GM21423 (cell line): ENCODE measurements at regions not wholly inside any gene's neighbourhood (a gene's known extent, or its start where the extent isn't known, plus 50 kb on each side); places are given as distances from the start of the nearest gene placed in this dataset.

Experiments
- ATAC-seq: cut with Tn5 transposase; IDR thresholded peaks from one replicate; pipeline ENCODE4 v1.9.1; 2021; ENCODE audit warnings: mild to moderate bottlenecking, moderate library complexity; ENCODE audit not compliant: unreplicated experiment

DNA sequence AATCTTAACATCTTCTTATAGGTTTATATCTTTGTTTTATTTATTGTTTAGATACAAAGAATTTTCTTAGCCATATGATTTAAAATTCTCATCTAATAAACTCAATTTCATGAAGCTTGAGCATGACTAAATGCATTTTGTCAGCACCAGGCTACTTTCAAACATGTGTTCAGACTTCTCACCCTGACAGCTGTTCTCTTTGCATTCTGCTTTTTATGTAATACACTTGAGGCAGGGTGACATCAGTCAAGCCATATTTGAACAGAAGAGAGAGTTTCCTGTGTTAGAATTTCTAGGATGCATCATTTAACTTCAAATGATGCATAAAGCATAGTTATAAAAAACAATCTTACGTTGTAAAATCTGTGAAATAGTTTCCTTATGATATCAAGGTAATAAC is 1295.1 kb upstream of the PCDH20 start:
- ATAC-seq, result no peak

DNA sequence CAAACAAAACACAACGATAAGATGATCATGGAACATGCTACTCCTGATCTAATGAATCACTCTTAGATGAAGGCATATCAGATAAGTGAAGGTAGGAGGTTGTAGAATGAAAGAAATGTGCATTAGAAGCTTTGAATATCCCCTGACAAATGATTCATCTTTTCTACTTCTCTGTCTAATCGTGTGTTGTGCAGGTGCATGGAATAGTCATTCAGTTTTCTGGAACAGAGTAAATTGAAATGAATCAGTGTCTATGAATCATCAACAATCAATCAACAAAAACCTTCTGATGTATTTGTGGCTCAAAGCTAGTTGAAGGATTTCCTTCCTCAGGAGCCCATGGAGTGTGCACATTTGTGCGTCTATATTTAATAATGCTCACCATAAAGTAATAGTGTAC is 1290.4 kb upstream of the PCDH20 start:
- ATAC-seq, result no peak

DNA sequence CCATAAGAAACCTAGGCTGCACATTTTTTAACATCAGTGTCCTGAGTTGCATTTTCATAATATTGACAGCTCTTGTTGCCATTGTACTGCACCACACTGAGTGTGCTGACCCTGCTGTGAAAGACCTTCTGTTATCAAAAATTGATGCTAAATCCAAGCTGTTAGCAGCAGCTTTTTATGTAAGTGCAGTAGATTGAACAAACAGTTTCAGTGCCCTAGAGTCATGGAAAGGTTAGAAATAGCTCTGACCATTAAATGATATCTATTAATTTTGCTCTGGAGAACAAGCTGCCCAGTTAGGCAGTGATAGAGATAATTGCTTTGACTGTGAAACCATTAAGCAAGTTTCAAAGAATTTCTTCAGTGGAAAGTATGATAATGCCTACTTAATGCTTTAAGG is 1289.2 kb upstream of the PCDH20 start:
- no peak for ATAC-seq

DNA sequence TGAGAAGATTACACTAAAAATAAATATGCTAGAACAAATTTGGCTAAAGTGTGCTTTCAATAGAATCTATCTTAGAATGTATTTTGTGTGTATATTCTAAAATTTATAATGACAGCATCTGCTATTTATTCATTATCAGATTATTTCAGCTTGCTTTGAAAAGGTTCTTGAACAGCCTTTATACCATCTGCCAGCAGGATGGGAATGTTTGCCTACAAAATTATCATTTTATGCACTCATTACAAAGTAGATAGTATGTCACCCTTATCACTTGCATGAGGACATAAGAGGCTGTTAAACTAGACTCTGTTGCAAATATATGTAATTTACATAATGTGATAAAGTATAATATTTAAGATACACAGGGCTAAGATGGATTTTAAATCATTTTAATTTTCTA is 1286.9 kb upstream of the PCDH20 start:
- no peak for ATAC-seq

DNA sequence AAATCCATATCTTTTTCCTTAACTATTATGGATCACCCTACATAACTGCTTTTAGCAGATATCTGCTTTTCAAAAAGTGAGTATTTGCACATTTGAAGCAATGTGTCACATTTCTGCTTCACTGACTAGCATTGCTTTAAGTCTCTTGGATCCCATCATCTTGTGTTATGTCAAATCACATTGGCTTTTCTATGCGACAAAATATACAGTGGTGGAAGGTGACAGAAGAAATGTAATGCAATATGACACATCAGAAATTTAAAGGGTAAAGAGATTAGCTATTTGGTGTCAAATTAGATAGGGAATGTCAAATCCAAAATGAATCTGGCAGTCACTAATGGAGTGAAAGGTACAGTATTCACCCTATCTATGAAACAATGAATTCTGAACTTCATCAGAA is 1282.1 kb upstream of the PCDH20 start:
- ATAC-seq, result no peak

DNA sequence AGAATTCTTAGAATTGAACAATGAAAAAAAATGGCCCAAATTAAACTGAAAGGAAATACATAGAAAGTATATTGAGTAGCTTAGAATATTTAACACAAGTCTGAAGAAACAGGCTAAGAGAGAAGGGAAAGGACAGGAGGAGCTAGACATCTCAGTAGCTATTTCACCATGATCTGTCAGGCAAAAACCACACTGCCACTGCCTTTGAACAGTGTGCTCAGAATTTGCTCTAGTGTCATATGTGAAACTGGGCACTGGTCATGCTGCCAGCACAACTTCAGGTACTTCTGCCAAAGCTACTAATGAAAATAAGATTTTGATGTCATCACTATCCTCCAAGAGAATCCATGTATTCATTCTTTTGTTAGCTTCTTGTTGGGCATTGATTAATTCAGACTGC is 1280.8 kb upstream of the PCDH20 start:
- ATAC-seq, result no peak

DNA sequence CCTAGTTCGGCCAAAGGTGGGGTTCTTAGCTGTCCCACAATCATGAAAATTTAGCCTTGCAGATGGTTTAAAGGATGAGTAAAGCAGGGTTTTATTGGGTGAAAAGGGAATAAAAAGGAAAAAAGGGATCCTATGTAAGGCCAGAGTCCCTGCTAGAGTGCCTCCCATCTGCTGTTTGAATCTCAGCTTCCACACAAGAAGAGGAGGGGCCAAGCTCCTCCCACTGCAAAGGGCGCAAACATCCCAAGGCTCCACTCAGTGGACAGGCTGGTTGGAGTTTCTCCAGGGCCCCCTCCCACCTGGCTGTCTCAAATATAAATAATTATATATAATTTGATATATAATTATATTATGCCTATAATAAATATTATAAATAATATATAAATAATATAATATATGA is 1272.1 kb upstream of the PCDH20 start:
- ATAC-seq, result no peak

DNA sequence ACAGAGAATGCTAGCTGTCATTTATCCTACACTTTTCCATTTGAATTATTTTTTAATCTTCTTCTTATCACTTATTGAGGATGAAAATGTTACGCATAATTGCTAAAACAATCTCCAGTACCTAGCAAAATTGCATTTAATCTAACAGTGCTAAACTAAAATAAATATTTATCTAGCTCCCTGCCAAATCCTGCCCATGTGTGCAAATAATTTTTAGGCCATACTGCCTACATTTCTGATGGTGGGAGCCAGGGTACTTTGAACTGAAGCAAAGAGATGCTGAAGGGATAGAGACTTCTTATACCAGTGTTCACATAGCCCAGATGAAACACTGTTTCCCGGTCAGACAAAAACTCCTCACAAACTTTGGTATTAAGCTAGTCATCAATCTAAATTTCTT is 1268.7 kb upstream of the PCDH20 start:
- ATAC-seq, result no peak

DNA sequence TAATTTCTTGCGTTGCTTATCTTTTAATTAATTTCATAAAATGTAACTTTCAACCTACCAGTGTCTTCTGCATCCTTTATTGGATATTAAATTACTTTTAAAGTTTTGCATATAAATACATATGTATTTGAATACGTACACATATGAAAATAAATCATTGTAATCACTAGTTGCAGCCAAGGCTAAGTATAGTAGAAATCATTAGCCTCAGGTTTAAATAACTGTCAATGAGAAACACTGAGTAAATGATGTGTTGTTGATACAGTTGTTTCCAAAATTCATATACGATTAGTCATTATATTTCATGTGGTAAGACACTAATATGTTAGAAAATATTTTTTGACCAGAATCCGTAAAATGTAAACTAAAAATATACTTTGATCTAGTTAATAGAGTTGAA is 1267.1 kb upstream of the PCDH20 start:
- ATAC-seq, result no peak

DNA sequence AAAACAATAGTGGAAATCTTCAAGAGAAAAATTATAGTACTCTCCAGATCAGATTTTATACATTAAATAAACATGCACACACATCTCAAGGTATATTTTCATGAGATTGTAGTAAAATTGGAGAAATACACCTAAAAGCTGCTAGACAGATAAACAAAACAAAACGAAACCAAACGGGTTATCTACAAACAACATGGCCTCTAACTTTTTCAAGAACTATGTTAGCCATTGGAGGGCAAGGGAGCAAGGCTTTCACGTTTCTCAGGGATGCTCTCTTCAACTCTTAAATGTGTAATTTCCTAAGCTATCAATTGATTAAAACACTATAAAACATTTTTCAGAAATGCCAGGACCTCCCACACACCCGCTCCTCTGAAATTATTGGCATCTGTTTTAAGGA is 1262.4 kb upstream of the PCDH20 start:
- ATAC-seq, result no peak

DNA sequence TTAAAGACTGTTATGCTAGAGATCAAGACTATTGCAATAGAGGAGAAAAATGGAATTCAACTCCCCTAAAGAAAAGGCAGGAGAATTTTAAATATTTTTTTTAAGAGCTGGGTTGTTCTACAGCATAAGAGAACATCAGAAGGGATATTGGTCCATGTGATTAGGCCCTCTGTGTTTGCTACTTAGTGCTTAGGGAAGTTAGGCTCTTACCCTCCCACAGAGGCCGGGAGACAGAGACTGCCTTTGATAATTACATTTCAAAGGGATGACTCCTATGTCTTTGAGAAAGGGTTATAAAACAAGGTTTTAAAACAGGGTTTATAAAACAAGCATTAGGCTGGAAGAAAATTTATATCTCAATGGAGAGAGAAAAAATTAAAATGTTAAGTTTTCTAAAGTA is 1248.1 kb upstream of the PCDH20 start:
- no peak for ATAC-seq

DNA sequence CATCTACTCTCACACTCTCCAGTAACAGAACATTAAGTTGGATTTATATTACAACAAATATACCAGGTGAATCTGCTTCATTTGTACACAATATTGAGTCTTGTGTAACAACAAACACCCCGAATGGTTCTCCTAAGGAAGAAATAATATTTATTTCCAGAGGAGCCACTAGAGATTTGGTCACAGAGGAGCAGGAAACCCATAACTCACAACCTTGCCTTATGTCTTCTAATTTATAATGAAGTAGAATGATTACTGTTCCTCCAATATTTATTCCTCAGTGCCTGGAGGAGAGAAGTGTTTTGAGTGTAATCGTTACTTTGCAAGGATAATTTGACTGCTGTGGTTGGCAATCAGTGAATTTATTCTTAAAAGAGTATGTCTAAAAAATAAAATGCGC is 1243.7 kb upstream of the PCDH20 start:
- no peak for ATAC-seq

DNA sequence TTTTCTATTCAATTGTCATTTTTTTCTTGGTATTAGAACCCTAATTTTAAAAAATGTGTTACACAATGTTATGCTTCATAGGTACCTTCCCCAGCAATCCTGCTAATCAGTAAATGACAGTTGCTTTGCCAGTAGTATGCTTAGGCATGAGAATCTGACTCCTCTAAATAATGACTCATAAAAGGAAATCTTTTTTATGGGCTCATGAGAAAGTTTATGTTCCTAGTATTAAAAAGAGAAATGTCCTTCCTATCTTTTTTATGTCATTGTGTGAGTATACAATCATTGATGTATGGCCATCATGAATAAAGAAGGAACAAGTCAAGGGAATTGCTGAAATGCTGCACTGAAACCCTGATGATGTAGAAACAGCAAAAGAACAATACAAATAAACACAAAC is 1237.7 kb upstream of the PCDH20 start:
- no peak for ATAC-seq

DNA sequence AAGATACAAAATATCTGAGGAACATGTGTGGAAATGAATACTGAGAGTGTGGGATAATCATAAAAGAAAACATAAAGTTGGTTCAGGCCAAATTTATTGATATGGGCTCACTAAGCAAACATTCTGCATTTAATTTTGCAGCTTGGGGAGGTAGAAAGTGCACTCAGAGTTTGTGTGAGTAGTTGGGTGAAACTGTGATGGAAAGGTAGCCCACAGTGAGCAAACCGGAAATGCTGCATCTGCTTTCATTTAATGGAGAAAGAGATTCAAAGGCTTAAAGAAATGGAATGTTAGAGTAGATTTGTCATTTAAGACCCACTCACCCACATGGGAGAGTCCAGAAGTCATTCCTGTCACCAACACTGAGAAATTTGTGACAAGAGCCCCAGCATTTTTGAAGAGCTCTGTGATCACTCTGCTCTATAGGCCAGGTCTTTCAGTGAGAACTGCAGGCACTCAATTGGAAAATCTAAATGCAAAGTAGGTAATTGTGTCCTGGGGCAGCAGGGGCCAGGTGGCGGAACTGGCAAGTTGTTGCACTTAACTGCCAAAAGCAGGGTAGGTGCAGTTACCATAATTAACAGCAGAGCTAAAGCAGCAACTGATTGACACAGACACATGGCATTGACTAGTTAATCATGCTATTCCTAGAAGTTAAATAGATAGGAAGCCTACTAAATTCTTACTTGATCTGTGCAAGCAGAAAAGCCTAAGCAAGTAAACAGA is 1228.3 kb upstream of the PCDH20 start:
- ATAC-seq, result peak; percentile 42

DNA sequence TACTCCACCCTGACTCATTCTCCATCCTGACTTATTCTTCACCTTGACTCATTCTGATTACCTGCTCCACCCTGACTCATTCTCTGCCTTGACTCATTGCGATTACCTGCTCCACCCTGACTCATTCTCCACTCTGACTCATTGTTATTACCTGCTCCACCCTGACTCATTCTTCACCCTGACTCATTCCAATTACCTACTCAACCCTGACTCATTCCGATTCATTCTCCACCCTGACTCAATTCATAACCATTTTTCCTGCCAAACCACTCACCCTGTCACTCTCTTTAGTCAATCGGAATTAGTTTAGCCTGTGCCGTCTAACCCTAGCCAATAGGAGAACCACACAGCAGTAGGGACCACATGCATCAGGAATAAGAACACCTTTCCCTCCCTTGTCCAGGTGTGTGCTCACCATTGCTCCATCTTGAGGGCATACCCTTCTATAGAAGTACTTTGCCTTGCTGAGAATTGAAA is 1227.4 kb upstream of the PCDH20 start:
- ATAC-seq, result no peak

DNA sequence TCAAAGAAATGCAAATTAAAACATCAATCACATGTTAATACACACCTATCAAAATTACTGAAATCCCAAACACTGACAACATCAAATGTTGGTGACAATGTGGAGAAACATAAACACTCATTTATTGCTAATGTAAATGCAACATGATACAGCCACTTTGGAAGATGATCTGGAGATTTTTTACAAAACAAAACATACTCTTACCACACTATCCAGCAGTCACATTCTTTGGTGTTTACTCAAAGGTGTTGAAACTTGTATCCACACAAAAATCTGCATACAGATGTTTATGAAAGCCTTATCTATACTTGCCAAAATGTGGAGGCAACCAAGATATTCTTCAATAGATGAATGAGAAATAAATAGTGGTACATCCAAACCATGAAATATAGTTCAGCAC is 1219.5 kb upstream of the PCDH20 start:
- ATAC-seq, result no peak

DNA sequence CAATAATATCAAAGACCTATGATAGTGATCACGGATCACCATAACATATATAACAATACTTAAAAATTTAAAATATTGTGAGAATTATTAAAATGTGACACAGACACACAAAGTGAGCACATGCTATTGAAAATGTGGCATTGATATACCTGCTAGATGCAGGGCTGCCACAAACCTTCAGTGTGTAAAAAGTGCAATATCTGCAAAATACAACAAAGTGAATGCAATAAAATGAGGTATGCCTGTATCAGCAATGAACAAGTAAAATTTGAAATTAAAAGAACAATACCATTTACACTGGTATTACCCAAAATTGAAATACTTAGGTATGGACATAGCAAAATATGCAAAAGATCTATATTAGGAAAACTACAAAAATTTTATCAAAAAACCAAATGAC is 1217.8 kb upstream of the PCDH20 start:
- no peak for ATAC-seq

DNA sequence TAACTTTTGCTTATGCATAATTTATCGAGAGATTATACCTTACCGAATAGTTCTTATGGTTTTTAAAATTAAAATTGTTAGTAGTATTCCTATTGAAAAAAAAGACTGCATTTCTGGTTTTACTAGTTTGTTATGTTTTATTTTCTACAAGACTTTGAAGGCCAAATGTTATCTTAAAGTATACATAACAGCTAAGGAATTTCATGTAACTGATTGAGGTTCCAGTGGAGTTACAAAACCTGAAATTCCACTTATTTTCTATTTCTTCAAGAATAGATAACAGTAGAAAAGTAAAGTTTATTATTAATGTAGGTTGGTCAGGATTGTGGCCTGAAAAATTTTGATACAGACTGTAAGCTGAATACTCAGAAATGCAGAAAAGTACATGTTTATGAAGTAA is 1216.0 kb upstream of the PCDH20 start:
- ATAC-seq, result no peak

DNA sequence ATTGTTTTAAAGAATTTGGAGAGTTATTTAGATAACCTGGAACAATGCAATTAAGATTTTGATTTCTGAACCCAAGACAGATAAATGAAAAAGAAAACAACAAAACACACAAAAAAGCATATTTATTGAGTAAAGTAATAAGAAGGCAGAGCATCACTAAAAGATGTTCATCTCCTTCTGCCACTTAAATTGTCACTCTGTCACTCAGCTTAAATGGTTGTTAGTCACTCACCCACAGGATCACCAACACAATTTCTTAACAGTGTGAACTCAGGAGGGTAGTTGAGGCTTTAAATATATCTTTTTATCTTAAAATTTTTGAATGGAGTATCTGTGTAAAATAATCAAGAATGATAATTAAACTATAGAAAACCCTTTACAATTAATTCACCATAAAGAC is 1215.5 kb upstream of the PCDH20 start:
- no peak for ATAC-seq

DNA sequence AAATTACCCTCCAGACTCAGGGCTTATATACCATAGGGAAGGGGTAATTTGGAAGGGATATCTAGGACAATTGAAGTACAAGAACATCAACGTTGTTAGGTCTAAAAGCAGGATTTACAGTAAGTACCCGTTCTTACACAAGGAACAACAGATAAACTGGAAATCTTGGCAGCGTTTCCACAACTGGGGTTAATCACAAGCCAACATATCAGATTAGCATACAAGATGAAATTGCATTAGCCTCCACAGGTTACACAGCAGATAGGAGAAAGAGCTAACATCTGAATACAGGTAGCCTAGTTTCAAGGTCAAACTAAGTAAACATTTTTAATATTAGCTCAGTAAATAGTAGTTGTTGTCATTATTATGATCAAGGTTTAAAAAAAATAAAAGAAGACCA is 1214.0 kb upstream of the PCDH20 start:
- no peak for ATAC-seq

DNA sequence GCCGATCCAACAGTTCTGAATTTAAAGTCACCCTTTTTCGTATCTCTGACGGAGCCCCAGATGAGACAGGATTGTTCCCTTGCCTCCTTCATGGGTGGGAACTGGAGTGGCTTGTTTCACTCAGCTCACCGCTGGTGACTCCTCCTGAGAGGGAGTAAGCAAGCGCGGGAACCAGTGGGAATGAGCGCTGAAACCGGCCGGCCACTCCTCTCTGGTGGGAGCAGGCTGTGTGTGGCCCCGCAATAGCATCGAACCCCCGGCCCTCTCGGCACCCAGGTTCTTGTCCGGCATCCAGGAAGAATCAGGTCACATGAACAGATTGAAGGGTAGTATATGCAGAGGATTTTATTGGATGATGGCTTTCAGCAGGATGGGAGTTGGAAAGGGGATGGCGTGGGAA is 1211.6 kb upstream of the PCDH20 start:
- no peak for ATAC-seq

DNA sequence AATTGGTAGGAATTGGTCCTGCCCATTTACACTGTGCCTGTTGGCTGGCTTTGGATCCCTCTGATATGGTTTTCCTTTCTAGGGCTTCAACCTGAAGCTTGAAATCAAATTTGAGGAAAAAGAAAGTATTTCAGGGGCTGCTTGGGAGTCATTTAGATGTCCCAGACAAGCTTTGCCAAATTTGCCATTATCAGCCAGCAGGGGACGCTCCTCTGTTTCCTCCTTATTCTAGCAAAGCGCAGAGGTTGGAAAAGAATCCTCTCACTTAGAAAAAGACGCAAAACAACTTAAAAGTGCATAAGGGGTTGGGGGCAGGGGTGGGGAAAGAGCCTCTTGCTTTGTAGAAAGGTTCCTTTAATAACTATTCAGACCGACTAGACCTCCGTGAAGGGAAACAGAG is 1211.1 kb upstream of the PCDH20 start:
- no peak for ATAC-seq

DNA sequence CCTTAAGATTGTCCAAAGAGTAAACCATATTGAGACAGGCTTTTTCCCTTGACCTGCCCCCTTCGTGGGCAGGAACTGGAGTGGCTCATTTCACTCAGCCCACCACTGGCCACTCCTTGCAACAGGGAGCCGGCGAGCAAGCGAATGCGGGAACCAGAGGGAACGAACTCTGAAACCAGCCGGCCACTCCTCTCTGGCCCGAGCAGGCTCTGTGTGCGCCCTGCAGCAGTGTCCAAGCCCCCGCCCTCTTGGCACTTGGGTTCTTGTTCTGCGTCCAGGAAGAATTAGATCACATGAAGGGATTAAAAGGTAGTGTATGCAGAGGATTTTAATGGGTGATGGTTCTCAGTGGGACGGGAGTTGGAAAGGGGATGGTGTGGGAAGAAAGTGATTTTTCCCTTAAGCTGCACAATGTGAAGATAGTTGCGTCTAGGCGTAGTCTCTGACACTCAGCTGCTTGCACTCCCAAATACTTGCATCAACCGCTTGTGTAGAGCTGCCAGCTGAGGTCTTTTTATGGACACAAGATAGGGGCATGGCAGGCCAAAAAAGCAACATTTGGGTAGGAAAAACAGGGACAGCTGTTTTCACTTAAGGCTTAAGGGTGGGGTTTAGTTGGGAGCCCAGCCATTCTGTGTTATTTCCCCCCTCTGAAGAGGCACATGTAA is 1209.7 kb upstream of the PCDH20 start:
- no peak for ATAC-seq
